ENCODE measurements at regions not wholly inside any gene's neighbourhood (a gene's known extent, or its start where the extent isn't known, plus 50 kb on each side); places are given as distances from the start of the nearest gene placed in this dataset.

DNA sequence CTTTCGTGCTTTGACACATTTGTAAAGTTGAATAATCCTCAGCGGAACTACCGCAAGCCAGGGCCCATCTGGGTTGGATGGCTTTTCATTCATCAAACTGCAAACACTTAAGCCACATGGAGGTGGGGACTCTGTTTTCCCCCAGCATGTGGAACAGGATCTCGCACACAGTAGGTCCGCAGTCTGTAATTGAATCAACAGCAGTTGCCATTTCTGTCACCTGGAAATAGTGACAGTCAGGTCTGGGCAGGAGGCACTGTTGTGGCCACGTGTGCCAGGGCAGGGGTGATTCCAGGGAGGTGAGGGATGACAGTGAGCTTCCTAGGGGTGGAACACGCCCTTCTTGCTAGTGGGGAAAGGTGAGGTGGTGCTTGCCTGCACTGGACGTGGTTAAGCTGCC lies 50.7 kb upstream of the ANO1 start:
- TF ChIP-seq EZH2 (IDR thresholded peaks at IDR 0.05; ENCODE audit: insufficient read depth, low read length): no peak
- TF ChIP-seq, protein P1, sequence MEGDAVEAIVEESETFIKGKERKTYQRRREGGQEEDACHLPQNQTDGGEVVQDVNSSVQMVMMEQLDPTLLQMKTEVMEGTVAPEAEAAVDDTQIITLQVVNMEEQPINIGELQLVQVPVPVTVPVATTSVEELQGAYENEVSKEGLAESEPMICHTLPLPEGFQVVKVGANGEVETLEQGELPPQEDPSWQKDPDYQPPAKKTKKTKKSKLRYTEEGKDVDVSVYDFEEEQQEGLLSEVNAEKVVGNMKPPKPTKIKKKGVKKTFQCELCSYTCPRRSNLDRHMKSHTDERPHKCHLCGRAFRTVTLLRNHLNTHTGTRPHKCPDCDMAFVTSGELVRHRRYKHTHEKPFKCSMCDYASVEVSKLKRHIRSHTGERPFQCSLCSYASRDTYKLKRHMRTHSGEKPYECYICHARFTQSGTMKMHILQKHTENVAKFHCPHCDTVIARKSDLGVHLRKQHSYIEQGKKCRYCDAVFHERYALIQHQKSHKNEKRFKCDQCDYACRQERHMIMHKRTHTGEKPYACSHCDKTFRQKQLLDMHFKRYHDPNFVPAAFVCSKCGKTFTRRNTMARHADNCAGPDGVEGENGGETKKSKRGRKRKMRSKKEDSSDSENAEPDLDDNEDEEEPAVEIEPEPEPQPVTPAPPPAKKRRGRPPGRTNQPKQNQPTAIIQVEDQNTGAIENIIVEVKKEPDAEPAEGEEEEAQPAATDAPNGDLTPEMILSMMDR (IDR thresholded peaks at IDR 0.05; ENCODE audit: insufficient read depth, low read depth, low read length): no peak
